ENCODE measurements at regions not wholly inside any gene's neighbourhood (a gene's known extent, or its start where the extent isn't known, plus 50 kb on each side); places are given as distances from the start of the nearest gene placed in this dataset.

DNA sequence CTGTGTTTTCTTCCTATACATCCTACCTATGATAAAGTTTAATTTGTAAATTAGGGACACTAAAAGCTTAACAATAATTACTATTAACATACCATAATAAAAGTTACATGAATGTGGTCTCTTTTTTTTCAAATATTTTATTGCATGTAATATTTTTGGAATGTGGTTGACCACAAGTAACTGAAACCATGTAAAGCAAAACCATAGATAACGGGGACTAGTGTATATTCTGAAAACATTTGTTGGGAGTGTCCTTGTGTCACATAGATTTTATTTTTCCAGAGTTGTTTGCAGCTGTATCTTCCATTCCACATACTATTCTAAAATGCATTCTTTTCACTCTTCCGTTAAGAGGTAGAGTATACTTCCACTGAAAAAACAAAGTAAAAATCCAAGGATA lies 200.4 kb downstream of the KIF18A start:
- TF ChIP-seq, protein P1, sequence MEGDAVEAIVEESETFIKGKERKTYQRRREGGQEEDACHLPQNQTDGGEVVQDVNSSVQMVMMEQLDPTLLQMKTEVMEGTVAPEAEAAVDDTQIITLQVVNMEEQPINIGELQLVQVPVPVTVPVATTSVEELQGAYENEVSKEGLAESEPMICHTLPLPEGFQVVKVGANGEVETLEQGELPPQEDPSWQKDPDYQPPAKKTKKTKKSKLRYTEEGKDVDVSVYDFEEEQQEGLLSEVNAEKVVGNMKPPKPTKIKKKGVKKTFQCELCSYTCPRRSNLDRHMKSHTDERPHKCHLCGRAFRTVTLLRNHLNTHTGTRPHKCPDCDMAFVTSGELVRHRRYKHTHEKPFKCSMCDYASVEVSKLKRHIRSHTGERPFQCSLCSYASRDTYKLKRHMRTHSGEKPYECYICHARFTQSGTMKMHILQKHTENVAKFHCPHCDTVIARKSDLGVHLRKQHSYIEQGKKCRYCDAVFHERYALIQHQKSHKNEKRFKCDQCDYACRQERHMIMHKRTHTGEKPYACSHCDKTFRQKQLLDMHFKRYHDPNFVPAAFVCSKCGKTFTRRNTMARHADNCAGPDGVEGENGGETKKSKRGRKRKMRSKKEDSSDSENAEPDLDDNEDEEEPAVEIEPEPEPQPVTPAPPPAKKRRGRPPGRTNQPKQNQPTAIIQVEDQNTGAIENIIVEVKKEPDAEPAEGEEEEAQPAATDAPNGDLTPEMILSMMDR (conservative IDR thresholded peaks at IDR 0.05 in 1 of 2, IDR thresholded peaks at IDR 0.05 in 1 of 2; ENCODE audit: low read depth in 1 of 2, low read length in 2 of 2) = no peak
- TF ChIP-seq EZH2 (IDR thresholded peaks at IDR 0.05; ENCODE audit: low read length, missing control alignments) = no peak

Measured in fibroblast of lung (primary cell).